ENCODE measurements at regions not wholly inside any gene's neighbourhood (a gene's known extent, or its start where the extent isn't known, plus 50 kb on each side); places are given as distances from the start of the nearest gene placed in this dataset.

DNA sequence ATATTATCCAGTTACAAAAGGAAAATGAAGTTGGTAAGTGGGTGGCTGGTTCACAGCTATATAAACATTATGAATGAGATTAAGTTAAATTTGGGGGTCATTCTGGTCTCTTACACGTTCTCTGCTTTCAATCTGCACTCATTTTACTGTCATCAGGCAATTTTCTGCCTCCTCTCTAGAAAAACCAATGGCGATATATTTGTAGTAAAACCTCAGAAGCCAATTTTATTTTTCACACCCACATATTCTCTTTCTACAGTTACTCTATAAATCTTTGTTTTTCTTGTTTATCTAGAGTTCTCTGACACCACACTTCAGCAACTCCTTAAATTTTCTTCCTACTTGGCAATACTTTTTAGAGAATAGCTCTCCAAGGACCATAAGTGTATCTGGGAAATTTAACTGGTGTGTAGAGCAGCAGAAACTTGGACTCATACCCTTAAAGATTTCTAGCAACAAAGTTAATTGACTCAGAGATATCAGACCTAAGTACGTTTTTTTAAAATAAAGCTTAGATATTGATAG lies 926.9 kb downstream of the TMTC2 start:
- POLR2A ChIA-PET: no interaction called here
- Mint-ChIP-seq H3K36me3 (ENCODE audit: low read depth) (no peaks in the 10 kb centered on the region), H3K4me1 (ENCODE audit: low read depth) (no peaks in the 10 kb centered on the region), H3K27ac (no peak overlapping the region), H3K9me3 (peaks cover 3% of the 10 kb centered on the region), H3K4me3 (no peak overlapping the region), H3K27me3 (no peaks in the 10 kb centered on the region)
- H3K4me3 ChIP-seq (ENCODE audit: low read length): no peak overlapping the region
- H3K4me1 ChIP-seq (ENCODE audit: insufficient read depth, low read length): no peaks in the 10 kb centered on the region
- H3K36me3 ChIP-seq (ENCODE audit: insufficient read depth, low read length): no peaks in the 10 kb centered on the region
- CTCF ChIA-PET: no interaction called here
- no peaks in the 10 kb centered on the region for H3K27me3 ChIP-seq (ENCODE audit: control insufficient read depth in 1 of 2, insufficient read depth in 2 of 2, low read length in 2 of 2)
- no peak for DNase-seq
- intact Hi-C loops (cut with DNase I, micrococcal nuclease): no loop called here
- no peak for ATAC-seq (ENCODE audit: poor library complexity)
- peaks cover 0 to 4% of the 10 kb centered on the region in 2 experiments for H3K9me3 ChIP-seq (ENCODE audit: control insufficient read depth in 1 of 2, insufficient read depth in 1 of 2, low read length in 2 of 2)
- TF ChIP-seq, protein P1, sequence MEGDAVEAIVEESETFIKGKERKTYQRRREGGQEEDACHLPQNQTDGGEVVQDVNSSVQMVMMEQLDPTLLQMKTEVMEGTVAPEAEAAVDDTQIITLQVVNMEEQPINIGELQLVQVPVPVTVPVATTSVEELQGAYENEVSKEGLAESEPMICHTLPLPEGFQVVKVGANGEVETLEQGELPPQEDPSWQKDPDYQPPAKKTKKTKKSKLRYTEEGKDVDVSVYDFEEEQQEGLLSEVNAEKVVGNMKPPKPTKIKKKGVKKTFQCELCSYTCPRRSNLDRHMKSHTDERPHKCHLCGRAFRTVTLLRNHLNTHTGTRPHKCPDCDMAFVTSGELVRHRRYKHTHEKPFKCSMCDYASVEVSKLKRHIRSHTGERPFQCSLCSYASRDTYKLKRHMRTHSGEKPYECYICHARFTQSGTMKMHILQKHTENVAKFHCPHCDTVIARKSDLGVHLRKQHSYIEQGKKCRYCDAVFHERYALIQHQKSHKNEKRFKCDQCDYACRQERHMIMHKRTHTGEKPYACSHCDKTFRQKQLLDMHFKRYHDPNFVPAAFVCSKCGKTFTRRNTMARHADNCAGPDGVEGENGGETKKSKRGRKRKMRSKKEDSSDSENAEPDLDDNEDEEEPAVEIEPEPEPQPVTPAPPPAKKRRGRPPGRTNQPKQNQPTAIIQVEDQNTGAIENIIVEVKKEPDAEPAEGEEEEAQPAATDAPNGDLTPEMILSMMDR (IDR thresholded peaks at IDR 0.05): no peak
- H3K27ac ChIP-seq (ENCODE audit: low read depth in 1 of 2, low read length in 2 of 2): no peak overlapping the region

DNA sequence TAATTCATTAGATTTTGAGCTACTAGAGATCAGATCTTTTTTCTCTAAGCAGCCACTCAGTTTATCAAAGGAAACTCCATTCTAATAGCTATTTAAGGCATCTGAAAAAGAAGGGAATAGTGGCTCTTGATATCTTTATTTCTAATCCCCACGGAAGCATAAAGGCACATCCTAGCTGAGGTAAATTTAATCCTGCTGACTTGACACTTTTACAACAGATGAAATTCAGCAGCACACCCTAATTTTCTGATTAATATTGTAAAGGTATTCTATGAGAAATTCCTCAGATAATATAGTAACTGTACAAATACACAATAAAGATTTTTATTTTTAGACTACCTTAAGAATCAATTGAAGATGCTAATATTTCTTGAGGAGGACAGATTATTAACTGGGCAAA lies 916.4 kb downstream of the TMTC2 start:
- TF ChIP-seq, protein P1 (IDR thresholded peaks at IDR 0.05): no peak
- ATAC-seq (ENCODE audit: poor library complexity) (no peak), DNase-seq (no peak)
- H3K9me3 Mint-ChIP-seq: peaks cover 17% of the 10 kb centered on the region
- Histone ChIP-seq H3K9me3 (ENCODE audit: control insufficient read depth in 1 of 2, insufficient read depth in 1 of 2, low read length in 2 of 2) (peaks cover 4 to 15% of the 10 kb centered on the region in 2 experiments), H3K4me1 (ENCODE audit: insufficient read depth, low read length) (no peaks in the 10 kb centered on the region), H3K36me3 (ENCODE audit: insufficient read depth, low read length) (no peaks in the 10 kb centered on the region), H3K4me3 (ENCODE audit: low read length) (no peak overlapping the region), H3K27me3 (ENCODE audit: control insufficient read depth in 1 of 2, insufficient read depth in 2 of 2, low read length in 2 of 2) (no peaks in the 10 kb centered on the region), H3K27ac (ENCODE audit: low read depth in 1 of 2, low read length in 2 of 2) (no peak overlapping the region)
- no peaks in the 10 kb centered on the region for H3K4me1 Mint-ChIP-seq (ENCODE audit: low read depth)
- no peaks in the 10 kb centered on the region for H3K27me3 Mint-ChIP-seq
- intact Hi-C loops (cut with DNase I, micrococcal nuclease): no loop called here
- H3K27ac Mint-ChIP-seq: no peak overlapping the region
- POLR2A ChIA-PET: interaction anchor here (0.6 kb wide), 1 partner anchor 10 kb away, joined by 3 read pairs; no protein-coding TSS in a partner anchor
- CTCF ChIA-PET: no interaction called here
- no peak overlapping the region for H3K4me3 Mint-ChIP-seq
- H3K36me3 Mint-ChIP-seq (ENCODE audit: low read depth): no peaks in the 10 kb centered on the region

GRCh38 chr12:83575326-83575725 lies 888.6 kb downstream of the TMTC2 start:
- Histone ChIP-seq H3K4me3 (ENCODE audit: low read length) (no peak overlapping the region), H3K4me1 (ENCODE audit: insufficient read depth, low read length) (no peaks in the 10 kb centered on the region), H3K9me3 (ENCODE audit: control insufficient read depth in 1 of 2, insufficient read depth in 1 of 2, low read length in 2 of 2) (no peaks in the 10 kb centered on the region), H3K27ac (ENCODE audit: low read depth in 1 of 2, low read length in 2 of 2) (no peak overlapping the region), H3K27me3 (ENCODE audit: control insufficient read depth in 1 of 2, insufficient read depth in 2 of 2, low read length in 2 of 2) (no peaks in the 10 kb centered on the region), H3K36me3 (ENCODE audit: insufficient read depth, low read length) (no peaks in the 10 kb centered on the region)
- H3K27me3 Mint-ChIP-seq: no peaks in the 10 kb centered on the region
- ChIA-PET CTCF (no interaction called here), POLR2A (no interaction called here)
- H3K9me3 Mint-ChIP-seq: peaks cover 9% of the 10 kb centered on the region
- TF ChIP-seq, protein P1 (IDR thresholded peaks at IDR 0.05): no peak
- intact Hi-C loops (cut with DNase I, micrococcal nuclease): no loop called here
- no peak overlapping the region for H3K4me3 Mint-ChIP-seq
- H3K4me1 Mint-ChIP-seq (ENCODE audit: low read depth): no peaks in the 10 kb centered on the region
- H3K36me3 Mint-ChIP-seq (ENCODE audit: low read depth): no peaks in the 10 kb centered on the region
- no peak overlapping the region for H3K27ac Mint-ChIP-seq
- DNase-seq (no peak), ATAC-seq (ENCODE audit: poor library complexity) (no peak)

All from CD4-positive, alpha-beta T cell (primary cell).